ENCODE measurements at regions not wholly inside any gene's neighbourhood (a gene's known extent, or its start where the extent isn't known, plus 50 kb on each side); places are given as distances from the start of the nearest gene placed in this dataset.
"Not testable (repeated sequence)": the region's sequence is repeated elsewhere in the genome, so short reads cannot be mapped to it uniquely, and the experiment has no call there.

DNA sequence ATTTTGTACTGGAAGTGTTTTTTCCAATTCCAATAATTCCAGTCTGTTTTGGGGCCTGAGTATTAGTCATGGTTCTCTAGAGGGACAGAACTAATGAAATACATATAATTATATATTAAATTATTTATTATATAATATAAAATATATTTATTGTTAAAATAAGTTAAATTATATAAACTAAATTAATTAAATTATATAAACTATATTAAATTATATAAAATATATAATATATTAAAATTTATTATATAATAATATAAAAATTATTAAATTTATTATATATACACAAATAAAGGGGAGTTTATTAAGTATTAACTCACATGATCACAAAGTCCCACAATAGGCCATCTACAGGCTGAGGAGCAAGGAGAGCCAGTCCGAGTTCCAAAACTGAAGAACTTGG lies 253.4 kb upstream of the NETO1 start:
- Mint-ChIP-seq H3K9me3 (no peaks in the 10 kb centered on the region), H3K4me3 (no peak overlapping the region), H3K27me3 (ENCODE audit: low read depth) (no peaks in the 10 kb centered on the region), H3K4me1 (no peaks in the 10 kb centered on the region), H3K36me3 (no peaks in the 10 kb centered on the region), H3K27ac (no peak overlapping the region)
- no peak for DNase-seq (ENCODE audit: low spot score in 2 of 2, unreplicated experiment in 2 of 2)
- TF ChIP-seq, protein P1, sequence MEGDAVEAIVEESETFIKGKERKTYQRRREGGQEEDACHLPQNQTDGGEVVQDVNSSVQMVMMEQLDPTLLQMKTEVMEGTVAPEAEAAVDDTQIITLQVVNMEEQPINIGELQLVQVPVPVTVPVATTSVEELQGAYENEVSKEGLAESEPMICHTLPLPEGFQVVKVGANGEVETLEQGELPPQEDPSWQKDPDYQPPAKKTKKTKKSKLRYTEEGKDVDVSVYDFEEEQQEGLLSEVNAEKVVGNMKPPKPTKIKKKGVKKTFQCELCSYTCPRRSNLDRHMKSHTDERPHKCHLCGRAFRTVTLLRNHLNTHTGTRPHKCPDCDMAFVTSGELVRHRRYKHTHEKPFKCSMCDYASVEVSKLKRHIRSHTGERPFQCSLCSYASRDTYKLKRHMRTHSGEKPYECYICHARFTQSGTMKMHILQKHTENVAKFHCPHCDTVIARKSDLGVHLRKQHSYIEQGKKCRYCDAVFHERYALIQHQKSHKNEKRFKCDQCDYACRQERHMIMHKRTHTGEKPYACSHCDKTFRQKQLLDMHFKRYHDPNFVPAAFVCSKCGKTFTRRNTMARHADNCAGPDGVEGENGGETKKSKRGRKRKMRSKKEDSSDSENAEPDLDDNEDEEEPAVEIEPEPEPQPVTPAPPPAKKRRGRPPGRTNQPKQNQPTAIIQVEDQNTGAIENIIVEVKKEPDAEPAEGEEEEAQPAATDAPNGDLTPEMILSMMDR (IDR thresholded peaks at IDR 0.05; ENCODE audit: unreplicated experiment) = no peak

DNA sequence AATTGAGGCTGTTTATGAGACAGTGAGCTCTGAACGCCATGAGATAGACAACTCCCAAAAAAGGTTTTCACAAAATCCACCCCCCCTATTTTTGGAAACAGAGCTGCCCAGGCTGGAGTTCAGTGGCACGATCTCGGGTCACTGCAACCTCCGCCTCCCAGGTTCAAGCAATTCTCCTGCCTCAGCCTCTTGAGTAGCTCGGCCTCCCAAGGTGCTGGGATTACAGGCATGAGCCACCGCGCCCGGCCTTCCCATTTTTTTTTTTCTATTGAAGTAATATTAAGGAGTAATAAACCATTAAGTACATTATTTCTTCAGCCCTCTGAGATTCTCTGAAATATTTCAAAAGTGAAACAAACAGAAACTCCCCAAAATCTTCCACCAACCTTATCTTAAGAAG lies 252.8 kb upstream of the NETO1 start:
- no peaks in the 10 kb centered on the region for H3K9me3 Mint-ChIP-seq
- H3K36me3 Mint-ChIP-seq = no peaks in the 10 kb centered on the region
- no peaks in the 10 kb centered on the region for H3K4me1 Mint-ChIP-seq
- TF ChIP-seq, protein P1 (IDR thresholded peaks at IDR 0.05; ENCODE audit: unreplicated experiment) = no peak
- DNase-seq (ENCODE audit: low spot score in 2 of 2, unreplicated experiment in 2 of 2) = no peak
- no peak overlapping the region for H3K27ac Mint-ChIP-seq
- no peak overlapping the region for H3K4me3 Mint-ChIP-seq
- H3K27me3 Mint-ChIP-seq (ENCODE audit: low read depth) = no peaks in the 10 kb centered on the region

DNA sequence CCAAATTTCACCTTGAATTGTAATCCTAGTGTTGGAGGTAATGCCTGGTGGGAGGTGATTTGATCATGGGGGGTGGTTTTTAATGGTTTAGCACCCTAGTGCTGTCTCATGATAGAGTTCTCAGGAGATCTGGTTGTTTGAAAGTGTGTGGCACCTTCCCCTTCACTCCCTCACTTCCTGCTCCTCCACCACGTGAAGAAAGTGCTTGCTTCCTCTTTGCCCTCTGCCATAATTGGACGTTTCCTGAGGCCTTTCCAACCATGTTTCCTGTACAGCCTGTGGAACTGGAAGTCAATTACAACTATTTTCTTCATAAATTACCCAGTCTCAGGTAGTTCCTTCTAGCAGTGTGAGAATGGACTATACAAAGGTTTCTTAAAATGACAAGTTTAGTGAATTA lies 251.8 kb upstream of the NETO1 start:
- Mint-ChIP-seq H3K4me1 (no peaks in the 10 kb centered on the region), H3K4me3 (no peak overlapping the region), H3K27ac (no peak overlapping the region), H3K9me3 (no peaks in the 10 kb centered on the region), H3K36me3 (no peaks in the 10 kb centered on the region), H3K27me3 (ENCODE audit: low read depth) (no peaks in the 10 kb centered on the region)
- TF ChIP-seq, protein P1 (IDR thresholded peaks at IDR 0.05; ENCODE audit: unreplicated experiment) = no peak
- DNase-seq (ENCODE audit: low spot score in 2 of 2, unreplicated experiment in 2 of 2) = no peak

DNA sequence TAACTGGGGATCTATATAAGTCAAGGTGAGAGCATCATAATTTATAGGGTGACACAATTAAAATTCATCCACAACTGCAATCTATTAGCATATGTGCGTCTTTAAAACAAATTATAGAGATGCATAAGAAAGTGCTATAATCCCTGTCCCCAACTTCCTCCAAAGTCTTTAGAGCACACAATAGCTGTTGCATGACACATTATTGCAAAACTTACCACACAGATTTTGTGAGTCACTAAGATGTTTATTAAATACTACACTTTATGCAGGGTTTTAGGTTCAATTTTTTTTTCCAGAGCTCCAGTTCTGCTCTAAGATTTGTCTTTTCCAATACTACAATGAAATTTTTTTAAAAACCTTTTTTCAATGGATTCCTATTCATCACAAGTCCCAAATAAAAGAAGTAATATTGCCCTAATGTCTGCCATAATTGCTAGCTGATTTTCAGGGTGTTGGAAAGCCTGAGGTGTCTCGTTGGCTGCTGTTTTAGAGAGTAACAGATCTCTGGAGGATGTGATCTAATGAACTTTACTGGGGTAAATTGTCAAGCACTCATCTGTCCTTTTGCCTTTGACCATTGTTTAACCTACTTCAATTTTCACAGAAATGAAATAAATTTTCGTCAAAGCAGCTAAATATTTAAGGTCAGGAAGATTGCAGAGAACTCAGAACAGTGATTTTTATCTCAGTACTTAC lies 250.5 kb upstream of the NETO1 start:
- no peak overlapping the region for H3K4me3 Mint-ChIP-seq
- no peaks in the 10 kb centered on the region for H3K36me3 Mint-ChIP-seq
- H3K27me3 Mint-ChIP-seq (ENCODE audit: low read depth) = no peaks in the 10 kb centered on the region
- no peak overlapping the region for H3K27ac Mint-ChIP-seq
- DNase-seq (ENCODE audit: low spot score in 2 of 2, unreplicated experiment in 2 of 2) = no peak
- H3K9me3 Mint-ChIP-seq = no peaks in the 10 kb centered on the region
- no peaks in the 10 kb centered on the region for H3K4me1 Mint-ChIP-seq
- TF ChIP-seq, protein P1 (IDR thresholded peaks at IDR 0.05; ENCODE audit: unreplicated experiment) = no peak

DNA sequence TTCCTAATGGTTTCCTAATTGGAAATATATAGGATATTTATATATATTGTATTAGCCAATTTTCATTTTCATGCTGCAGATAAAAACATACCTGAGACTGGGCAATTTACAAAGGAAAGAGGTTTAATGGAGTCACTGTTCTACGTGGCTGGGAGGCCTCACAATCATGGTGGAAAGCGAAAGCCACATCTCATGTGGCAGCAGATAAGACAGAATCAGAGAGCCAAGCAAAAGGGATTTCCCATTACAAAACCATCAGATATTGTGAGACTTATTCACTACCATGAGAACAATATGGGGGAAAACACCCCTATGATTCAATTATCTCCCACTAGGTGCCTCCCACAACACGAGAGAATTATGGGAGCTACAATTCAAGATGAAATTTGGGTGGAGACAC lies 242.5 kb upstream of the NETO1 start:
- Mint-ChIP-seq H3K4me3 (no peak overlapping the region), H3K9me3 (no peaks in the 10 kb centered on the region), H3K27me3 (ENCODE audit: low read depth) (no peaks in the 10 kb centered on the region), H3K36me3 (no peaks in the 10 kb centered on the region), H3K4me1 (no peaks in the 10 kb centered on the region), H3K27ac (no peak overlapping the region)
- no peak for DNase-seq (ENCODE audit: low spot score in 2 of 2, unreplicated experiment in 2 of 2)
- TF ChIP-seq, protein P1 (IDR thresholded peaks at IDR 0.05; ENCODE audit: unreplicated experiment) = no peak

DNA sequence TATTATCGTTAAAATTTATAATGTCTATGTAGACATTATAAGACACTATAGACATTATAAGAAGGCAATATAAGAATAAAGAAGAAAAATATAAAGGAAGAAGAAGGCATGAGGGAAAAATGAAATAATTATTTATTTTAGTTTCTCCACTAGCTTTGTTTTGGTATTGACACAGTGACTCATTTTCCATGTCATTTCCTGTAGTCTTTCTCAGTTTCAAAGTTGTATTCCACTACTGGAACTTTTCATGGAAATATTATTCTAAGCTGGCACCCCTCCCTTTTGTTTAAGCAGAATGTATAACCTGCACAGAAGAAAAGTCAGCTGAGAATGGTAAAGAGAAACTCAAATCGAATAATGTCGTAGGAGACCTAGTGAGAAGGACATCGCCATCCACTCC lies 234.2 kb upstream of the NETO1 start:
- no peak overlapping the region for H3K4me3 Mint-ChIP-seq
- no peak overlapping the region for H3K27ac Mint-ChIP-seq
- no peaks in the 10 kb centered on the region for H3K4me1 Mint-ChIP-seq
- no peaks in the 10 kb centered on the region for H3K36me3 Mint-ChIP-seq
- TF ChIP-seq, protein P1 (IDR thresholded peaks at IDR 0.05; ENCODE audit: unreplicated experiment) = no peak
- H3K9me3 Mint-ChIP-seq = peaks cover 3% of the 10 kb centered on the region
- peaks cover 3% of the 10 kb centered on the region for H3K27me3 Mint-ChIP-seq (ENCODE audit: low read depth)
- DNase-seq (ENCODE audit: low spot score in 2 of 2, unreplicated experiment in 2 of 2) = no peak

DNA sequence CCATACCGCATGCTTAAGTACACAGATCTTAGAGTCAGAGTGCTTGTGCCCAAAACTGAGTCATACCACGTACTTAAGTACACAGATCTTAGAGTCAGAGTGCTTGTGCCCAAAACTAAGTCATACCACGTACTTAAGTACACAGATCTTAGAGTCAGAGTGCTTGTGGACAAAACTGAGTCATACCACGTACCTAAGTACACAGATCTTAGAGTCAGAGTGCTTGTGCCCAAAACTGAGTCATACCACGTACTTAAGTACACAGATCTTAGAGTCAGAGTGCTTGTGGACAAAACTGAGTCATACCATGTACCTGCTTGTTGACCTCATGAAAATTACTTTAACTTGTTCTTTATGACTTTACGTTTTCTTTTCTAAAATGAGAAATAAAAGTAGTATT lies 233.7 kb upstream of the NETO1 start:
- not testable (repeated sequence) for H3K27ac Mint-ChIP-seq; DNase-seq (ENCODE audit: low spot score in 2 of 2, unreplicated experiment in 2 of 2); H3K36me3 Mint-ChIP-seq; H3K4me1 Mint-ChIP-seq; H3K4me3 Mint-ChIP-seq; H3K9me3 Mint-ChIP-seq; H3K27me3 Mint-ChIP-seq (ENCODE audit: low read depth)
